Transverse colon (tissue), 4 donors: ENCODE measurements at regions not wholly inside any gene's neighbourhood (a gene's known extent, or its start where the extent isn't known, plus 50 kb on each side); places are given as distances from the start of the nearest gene placed in this dataset.

Source experiments
- EP300 ChIP-seq: sonication (generic); formaldehyde crosslinking; IDR thresholded peaks from one replicate; pipeline ENCODE4 v1.6.1; 2017; ENCODE audit warnings: antibody characterized with exemption, low read depth
- POLR2A ChIP-seq: fragments of 450-650 bp; IDR thresholded peaks from one replicate; pipeline ENCODE4 v1.6.1; 2016; ENCODE audit warnings: antibody characterized with exemption, mild to moderate bottlenecking, moderate library complexity
- POLR2AphosphoS5 ChIP-seq, 3 donors: sonication (generic); formaldehyde crosslinking; IDR thresholded peaks; one replicate each; pipeline ENCODE4 v1.6.1; 2016; ENCODE audit warnings: antibody characterized with exemption in 3 of 3
- TF ChIP-seq, protein P1 (sequence below), 5 experiments: fragments of 200-600 bp in 3 of 5; fragments of 450-650 bp in 2 of 5; sonication (generic) in 3 of 5; IDR thresholded peaks; 1 replicate in 2 of 5; 2 replicates in 3 of 5; pipeline ENCODE4 v1.5.1; 2016 to 2017; ENCODE audit warnings: antibody characterized with exemption in 5 of 5, inconsistent platforms in 3 of 5, mild to moderate bottlenecking in 2 of 5, moderate library complexity in 1 of 5

DNA sequence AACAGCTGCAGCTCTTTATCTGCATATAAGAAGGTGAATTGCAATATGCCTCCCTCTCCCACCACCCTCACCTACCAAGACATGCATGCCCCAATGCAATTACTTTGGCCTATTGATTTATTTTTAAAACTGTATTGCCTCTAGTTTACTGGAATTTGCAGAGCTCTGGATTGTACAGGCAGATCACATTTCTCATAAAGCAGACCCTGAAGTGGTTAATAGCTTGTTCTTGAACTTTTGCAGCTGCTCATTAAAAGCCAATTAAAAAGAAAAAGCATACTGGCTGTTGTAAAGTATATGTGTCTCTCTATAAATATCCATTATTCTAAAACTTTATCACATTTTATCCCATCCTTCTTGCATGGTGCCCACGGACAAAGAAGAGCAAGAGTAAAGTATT, 221.5 kb upstream of the TOPAZ1 start:
- TF ChIP-seq, protein P1, sequence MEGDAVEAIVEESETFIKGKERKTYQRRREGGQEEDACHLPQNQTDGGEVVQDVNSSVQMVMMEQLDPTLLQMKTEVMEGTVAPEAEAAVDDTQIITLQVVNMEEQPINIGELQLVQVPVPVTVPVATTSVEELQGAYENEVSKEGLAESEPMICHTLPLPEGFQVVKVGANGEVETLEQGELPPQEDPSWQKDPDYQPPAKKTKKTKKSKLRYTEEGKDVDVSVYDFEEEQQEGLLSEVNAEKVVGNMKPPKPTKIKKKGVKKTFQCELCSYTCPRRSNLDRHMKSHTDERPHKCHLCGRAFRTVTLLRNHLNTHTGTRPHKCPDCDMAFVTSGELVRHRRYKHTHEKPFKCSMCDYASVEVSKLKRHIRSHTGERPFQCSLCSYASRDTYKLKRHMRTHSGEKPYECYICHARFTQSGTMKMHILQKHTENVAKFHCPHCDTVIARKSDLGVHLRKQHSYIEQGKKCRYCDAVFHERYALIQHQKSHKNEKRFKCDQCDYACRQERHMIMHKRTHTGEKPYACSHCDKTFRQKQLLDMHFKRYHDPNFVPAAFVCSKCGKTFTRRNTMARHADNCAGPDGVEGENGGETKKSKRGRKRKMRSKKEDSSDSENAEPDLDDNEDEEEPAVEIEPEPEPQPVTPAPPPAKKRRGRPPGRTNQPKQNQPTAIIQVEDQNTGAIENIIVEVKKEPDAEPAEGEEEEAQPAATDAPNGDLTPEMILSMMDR (IDR thresholded peaks at IDR 0.05), result no peak
- no peak for TF ChIP-seq POLR2AphosphoS5 (IDR thresholded peaks at IDR 0.05)
- no peak for TF ChIP-seq POLR2A
- TF ChIP-seq EP300, result no peak
